Stimulated activated memory B cell treated with anti-CD40 and anti-IgM and Interleukin-4, amounts not matched to agents 10 μg/mL and 1 μg/mL and 100 μg/mL, for 72 hours (primary cell): ENCODE measurements at regions not wholly inside any gene's neighbourhood (a gene's known extent, or its start where the extent isn't known, plus 50 kb on each side); places are given as distances from the start of the nearest gene placed in this dataset.

ENCODE experiments used
- ATAC-seq: fragments of 150-1000 bp; cut with Tn5 transposase; 2 replicates; pipeline ENCODE4 v1.10.0; 2021
- H3K27ac Mint-ChIP-seq: one replicate; pipeline ENCODE4 v1.8.0; 2022; ENCODE audit warnings: mild to moderate bottlenecking, mixed read lengths
- H3K27me3 Mint-ChIP-seq: one replicate; pipeline ENCODE4 v1.8.0; 2022; ENCODE audit warnings: mixed read lengths
- H3K36me3 Mint-ChIP-seq: one replicate; pipeline ENCODE4 v1.8.0; 2022; ENCODE audit warnings: mixed read lengths
- H3K4me1 Mint-ChIP-seq: one replicate; pipeline ENCODE4 v1.8.0; 2022; ENCODE audit warnings: mixed read lengths
- H3K4me3 Mint-ChIP-seq: one replicate; pipeline ENCODE4 v1.8.0; 2022; ENCODE audit warnings: mild to moderate bottlenecking, moderate library complexity, mixed read lengths
- H3K9me3 Mint-ChIP-seq: one replicate; pipeline ENCODE4 v1.8.0; 2022; ENCODE audit warnings: mixed read lengths

GRCh38 chr5:153157156-153157555, 333.3 kb upstream of the GRIA1 start:
- Mint-ChIP-seq H3K27me3 (no peaks in the 10 kb centered on the region), H3K36me3 (no peaks in the 10 kb centered on the region), H3K9me3 (peaks cover 6% of the 10 kb centered on the region), H3K4me3 (no peak overlapping the region), H3K27ac (no peak overlapping the region), H3K4me1 (no peaks in the 10 kb centered on the region)
- no peak for ATAC-seq

- H3K27me3 Mint-ChIP-seq: no peaks in the 10 kb centered on the region
- no peaks in the 10 kb centered on the region for H3K4me1 Mint-ChIP-seq
- ATAC-seq: no peak
- no peak overlapping the region for H3K27ac Mint-ChIP-seq
- no peak overlapping the region for H3K4me3 Mint-ChIP-seq
- H3K9me3 Mint-ChIP-seq: peaks cover 7% of the 10 kb centered on the region
- H3K36me3 Mint-ChIP-seq: no peaks in the 10 kb centered on the region
These were observed 331.9 kb upstream of the GRIA1 start for GRCh38 chr5:153158608-153159007.

- Mint-ChIP-seq H3K9me3 (peaks cover 5% of the 10 kb centered on the region), H3K27me3 (no peaks in the 10 kb centered on the region), H3K36me3 (no peaks in the 10 kb centered on the region), H3K4me1 (no peaks in the 10 kb centered on the region), H3K4me3 (no peak overlapping the region), H3K27ac (no peak overlapping the region)
- no peak for ATAC-seq
These were observed 330.9 kb upstream of the GRIA1 start for GRCh38 chr5:153159616-153160015.

- no peak for ATAC-seq
- H3K27ac Mint-ChIP-seq: no peak overlapping the region
- no peaks in the 10 kb centered on the region for H3K4me1 Mint-ChIP-seq
These were observed 322.2 kb upstream of the GRIA1 start for GRCh38 chr5:153168241-153168640.

GRCh38 chr5:153187503-153187902, 303.0 kb upstream of the GRIA1 start:
- Mint-ChIP-seq H3K27ac (no peak overlapping the region), H3K4me1 (no peaks in the 10 kb centered on the region), H3K4me3 (no peak overlapping the region), H3K36me3 (no peaks in the 10 kb centered on the region), H3K9me3 (peaks cover 10% of the 10 kb centered on the region), H3K27me3 (no peaks in the 10 kb centered on the region)
- no peak for ATAC-seq

More at GRCh38 chr5:153168241-153168640, 322.2 kb upstream of the GRIA1 start:
- Mint-ChIP-seq H3K4me3 (no peak overlapping the region), H3K9me3 (peaks cover 8% of the 10 kb centered on the region), H3K27me3 (no peaks in the 10 kb centered on the region), H3K36me3 (no peaks in the 10 kb centered on the region)

GRCh38 chr5:153206361-153206760, 284.1 kb upstream of the GRIA1 start:
- H3K4me1 Mint-ChIP-seq: no peaks in the 10 kb centered on the region
- H3K27ac Mint-ChIP-seq: no peak overlapping the region
- H3K36me3 Mint-ChIP-seq: no peaks in the 10 kb centered on the region
- H3K9me3 Mint-ChIP-seq: peaks cover 6% of the 10 kb centered on the region
- H3K27me3 Mint-ChIP-seq: no peaks in the 10 kb centered on the region
- H3K4me3 Mint-ChIP-seq: no peak overlapping the region
- ATAC-seq: no peak

- no peak overlapping the region for H3K27ac Mint-ChIP-seq
- H3K36me3 Mint-ChIP-seq: no peaks in the 10 kb centered on the region
- no peak for ATAC-seq
- peaks cover 4% of the 10 kb centered on the region for H3K9me3 Mint-ChIP-seq
- H3K4me1 Mint-ChIP-seq: no peaks in the 10 kb centered on the region
- H3K27me3 Mint-ChIP-seq: no peaks in the 10 kb centered on the region
- H3K4me3 Mint-ChIP-seq: no peak overlapping the region
These were observed 281.5 kb upstream of the GRIA1 start for GRCh38 chr5:153209016-153209415.

- Mint-ChIP-seq H3K4me1 (no peaks in the 10 kb centered on the region), H3K27me3 (no peaks in the 10 kb centered on the region), H3K9me3 (peaks cover 6% of the 10 kb centered on the region), H3K27ac (no peak overlapping the region), H3K36me3 (no peaks in the 10 kb centered on the region), H3K4me3 (no peak overlapping the region)
- no peak for ATAC-seq
These were observed 280.8 kb upstream of the GRIA1 start for GRCh38 chr5:153209687-153210086.

GRCh38 chr5:153211076-153211475, 279.4 kb upstream of the GRIA1 start:
- no peaks in the 10 kb centered on the region for H3K27me3 Mint-ChIP-seq
- H3K4me1 Mint-ChIP-seq: no peaks in the 10 kb centered on the region
- H3K4me3 Mint-ChIP-seq: no peak overlapping the region
- no peak for ATAC-seq
- H3K27ac Mint-ChIP-seq: no peak overlapping the region
- peaks cover 11% of the 10 kb centered on the region for H3K9me3 Mint-ChIP-seq
- H3K36me3 Mint-ChIP-seq: no peaks in the 10 kb centered on the region

GRCh38 chr5:153212471-153212870, 278.0 kb upstream of the GRIA1 start:
- Mint-ChIP-seq H3K27me3 (no peaks in the 10 kb centered on the region), H3K4me3 (no peak overlapping the region), H3K9me3 (peaks cover 16% of the 10 kb centered on the region), H3K4me1 (no peaks in the 10 kb centered on the region), H3K27ac (no peak overlapping the region), H3K36me3 (no peaks in the 10 kb centered on the region)
- ATAC-seq: no peak

- no peaks in the 10 kb centered on the region for H3K4me1 Mint-ChIP-seq
- no peaks in the 10 kb centered on the region for H3K27me3 Mint-ChIP-seq
- no peak for ATAC-seq
- H3K4me3 Mint-ChIP-seq: no peak overlapping the region
- peaks cover 2% of the 10 kb centered on the region for H3K9me3 Mint-ChIP-seq
- no peaks in the 10 kb centered on the region for H3K36me3 Mint-ChIP-seq
- H3K27ac Mint-ChIP-seq: no peak overlapping the region
These were observed 267.5 kb upstream of the GRIA1 start for GRCh38 chr5:153222936-153223335.

GRCh38 chr5:153223376-153223775, 267.1 kb upstream of the GRIA1 start:
- H3K4me1 Mint-ChIP-seq: no peaks in the 10 kb centered on the region
- peaks cover 2% of the 10 kb centered on the region for H3K9me3 Mint-ChIP-seq
- H3K36me3 Mint-ChIP-seq: no peaks in the 10 kb centered on the region
- H3K4me3 Mint-ChIP-seq: no peak overlapping the region
- ATAC-seq: no peak
- H3K27me3 Mint-ChIP-seq: no peaks in the 10 kb centered on the region
- no peak overlapping the region for H3K27ac Mint-ChIP-seq

GRCh38 chr5:153224651-153225050, 265.8 kb upstream of the GRIA1 start:
- Mint-ChIP-seq H3K4me3 (no peak overlapping the region), H3K36me3 (no peaks in the 10 kb centered on the region), H3K9me3 (no peaks in the 10 kb centered on the region)

GRCh38 chr5:153233933-153234332, 256.5 kb upstream of the GRIA1 start:
- H3K4me1 Mint-ChIP-seq: no peaks in the 10 kb centered on the region
- peaks cover 5% of the 10 kb centered on the region for H3K9me3 Mint-ChIP-seq
- H3K27ac Mint-ChIP-seq: no peak overlapping the region
- H3K36me3 Mint-ChIP-seq: no peaks in the 10 kb centered on the region
- H3K27me3 Mint-ChIP-seq: no peaks in the 10 kb centered on the region
- H3K4me3 Mint-ChIP-seq: no peak overlapping the region
- no peak for ATAC-seq

More at GRCh38 chr5:153224651-153225050, 265.8 kb upstream of the GRIA1 start:
- no peaks in the 10 kb centered on the region for H3K27me3 Mint-ChIP-seq
- no peak for ATAC-seq
- no peaks in the 10 kb centered on the region for H3K4me1 Mint-ChIP-seq
- no peak overlapping the region for H3K27ac Mint-ChIP-seq

- Mint-ChIP-seq H3K4me3 (no peak overlapping the region), H3K27ac (no peak overlapping the region), H3K36me3 (no peaks in the 10 kb centered on the region), H3K9me3 (peaks cover 5% of the 10 kb centered on the region), H3K27me3 (no peaks in the 10 kb centered on the region), H3K4me1 (no peaks in the 10 kb centered on the region)
- no peak for ATAC-seq
These were observed 254.2 kb upstream of the GRIA1 start for GRCh38 chr5:153236319-153236718.

- no peaks in the 10 kb centered on the region for H3K27me3 Mint-ChIP-seq
These were observed 252.7 kb upstream of the GRIA1 start for GRCh38 chr5:153237671-153238332.

More at GRCh38 chr5:153237671-153238332, 252.7 kb upstream of the GRIA1 start:
- ATAC-seq: no peak
- no peak overlapping the region for H3K27ac Mint-ChIP-seq
- peaks cover 5% of the 10 kb centered on the region for H3K9me3 Mint-ChIP-seq
- H3K4me3 Mint-ChIP-seq: no peak overlapping the region
- H3K36me3 Mint-ChIP-seq: no peaks in the 10 kb centered on the region
- H3K4me1 Mint-ChIP-seq: no peaks in the 10 kb centered on the region
